SKM-1 treated with dmso at 0.1 percent for 144 hours (cell line): ENCODE measurements at regions not wholly inside any gene's neighbourhood (a gene's known extent, or its start where the extent isn't known, plus 50 kb on each side); places are given as distances from the start of the nearest gene placed in this dataset.
A peak's percentile ranks its signal among the peaks of the same experiment; 100 is the strongest.
"Not testable (repeated sequence)": the region's sequence is repeated elsewhere in the genome, so short reads cannot be mapped to it uniquely, and the experiment has no call there.

Experiments used
- DNase-seq: peaks from one replicate; lab custom pipeline; 2025; ENCODE audit not compliant: unreplicated experiment; lab: John Stamatoyannopoulos, UW

DNA sequence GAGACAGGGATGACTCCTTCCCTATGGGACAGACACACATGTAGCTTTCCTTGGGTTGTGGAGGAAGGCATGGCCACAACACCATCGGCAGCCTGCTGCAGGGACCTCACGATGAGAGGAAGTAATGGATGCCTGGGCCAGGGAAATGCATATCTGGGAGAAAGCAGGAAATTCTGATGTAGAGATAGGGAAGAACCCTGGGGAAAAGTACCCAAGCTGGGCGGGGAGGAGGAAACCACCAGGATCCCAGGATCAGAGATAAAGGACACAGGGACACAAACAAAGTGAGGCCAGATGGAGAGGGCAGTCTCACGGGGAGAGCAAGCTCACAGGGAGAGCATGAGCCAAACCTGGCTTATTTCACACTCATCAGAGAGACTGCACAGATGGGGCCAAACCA lies 294.7 kb upstream of the TEKT4 start:
- DNase-seq, result not testable (repeated sequence)

- not testable (repeated sequence) for DNase-seq
Measured at GRCh38 chr2:94577160-94577559, 294.1 kb upstream of the TEKT4 start.

GRCh38 chr2:94579221-94579620 lies 292.0 kb upstream of the TEKT4 start:
- DNase-seq, result not testable (repeated sequence)

DNA sequence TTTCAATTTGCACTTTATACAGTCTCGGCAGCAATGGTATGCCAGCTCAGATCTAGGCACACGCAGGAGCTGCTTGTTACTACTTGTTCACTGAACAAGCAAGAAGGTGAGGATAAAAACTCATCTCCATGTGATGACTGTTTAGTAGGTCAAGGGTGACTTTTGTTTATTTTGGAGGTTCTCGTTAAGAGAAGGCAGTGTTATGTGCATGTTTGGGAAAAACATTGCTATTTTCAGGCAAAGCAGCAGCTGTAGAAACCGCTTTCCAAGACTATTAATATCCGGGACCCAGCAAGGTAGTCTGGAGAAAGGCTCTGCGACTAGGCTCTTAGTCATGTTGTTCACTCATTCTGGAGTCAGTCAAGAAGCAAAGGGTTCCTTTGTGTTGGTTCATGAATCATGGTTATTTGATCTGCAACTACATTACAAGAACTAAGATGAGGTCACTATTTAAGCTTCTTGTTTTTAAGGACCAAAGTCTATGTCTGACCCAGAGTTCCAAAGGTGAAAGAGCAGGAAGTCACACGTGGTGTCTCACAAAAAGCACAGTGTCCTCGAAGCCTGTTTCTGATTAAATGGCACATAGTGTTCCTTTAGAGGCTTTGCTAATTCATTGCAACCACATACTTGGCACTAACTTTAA lies 288.0 kb upstream of the TEKT4 start:
- DNase-seq, result not testable (repeated sequence)

GRCh38 chr2:94584569-94584968 lies 286.7 kb upstream of the TEKT4 start:
- not testable (repeated sequence) for DNase-seq

- DNase-seq, result not testable (repeated sequence)
Measured at GRCh38 chr2:94586032-94586982, 284.9 kb upstream of the TEKT4 start.

- not testable (repeated sequence) for DNase-seq
Measured at GRCh38 chr2:94587042-94587441, 284.2 kb upstream of the TEKT4 start.

- not testable (repeated sequence) for DNase-seq
Measured at GRCh38 chr2:94594019-94594836, 277.0 kb upstream of the TEKT4 start.

- DNase-seq, result not testable (repeated sequence)
Measured at GRCh38 chr2:94595956-94596355, 275.3 kb upstream of the TEKT4 start.

DNA sequence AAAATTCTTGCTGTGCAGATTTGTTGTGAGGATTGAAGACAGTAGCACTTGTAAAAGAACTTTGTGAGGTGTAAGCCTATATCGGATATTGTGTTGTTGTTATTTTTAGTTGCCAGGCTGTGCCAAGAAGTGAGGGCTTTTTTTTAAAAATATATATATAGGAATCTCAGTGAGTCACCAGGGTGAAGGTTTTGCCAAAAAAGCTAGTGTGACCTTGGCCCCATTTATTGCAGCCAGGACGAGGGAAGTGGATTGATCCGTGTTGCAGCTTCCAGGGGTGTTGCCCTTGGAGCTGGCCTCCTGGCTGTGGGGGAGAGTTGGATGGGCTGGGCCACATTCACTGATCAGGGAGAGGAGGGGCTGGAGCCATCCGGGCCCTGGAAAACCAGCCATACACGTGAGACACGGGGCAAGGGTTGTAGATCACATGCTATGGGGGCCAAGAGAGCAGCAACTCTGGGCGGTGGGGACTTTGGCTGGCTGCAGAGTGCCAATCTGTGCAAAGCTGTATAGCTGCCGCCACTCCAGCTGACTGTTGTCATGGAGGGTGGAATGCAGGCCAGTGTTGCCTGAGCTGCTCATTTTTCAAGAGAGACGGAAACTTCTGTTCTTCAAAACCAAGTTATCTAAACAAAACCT lies 273.0 kb upstream of the TEKT4 start:
- DNase-seq, result not testable (repeated sequence)

GRCh38 chr2:94600929-94601328 lies 270.3 kb upstream of the TEKT4 start:
- not testable (repeated sequence) for DNase-seq

- DNase-seq, result no peak
Measured at GRCh38 chr2:94602466-94602865, 268.8 kb upstream of the TEKT4 start.

- DNase-seq, result no peak
Measured at GRCh38 chr2:94622113-94622618, 249.1 kb upstream of the TEKT4 start.

- not testable (repeated sequence) for DNase-seq
Measured at GRCh38 chr2:94628953-94629352, 242.3 kb upstream of the TEKT4 start.

GRCh38 chr2:94641397-94641796 lies 229.8 kb upstream of the TEKT4 start:
- peak; percentile 28 for DNase-seq

GRCh38 chr2:94652131-94652530 lies 219.1 kb upstream of the TEKT4 start:
- not testable (repeated sequence) for DNase-seq

GRCh38 chr2:94669858-94670257 lies 201.4 kb upstream of the TEKT4 start:
- DNase-seq, result not testable (repeated sequence)

GRCh38 chr2:94694236-94694635 lies 177.0 kb upstream of the TEKT4 start:
- not testable (repeated sequence) for DNase-seq

DNA sequence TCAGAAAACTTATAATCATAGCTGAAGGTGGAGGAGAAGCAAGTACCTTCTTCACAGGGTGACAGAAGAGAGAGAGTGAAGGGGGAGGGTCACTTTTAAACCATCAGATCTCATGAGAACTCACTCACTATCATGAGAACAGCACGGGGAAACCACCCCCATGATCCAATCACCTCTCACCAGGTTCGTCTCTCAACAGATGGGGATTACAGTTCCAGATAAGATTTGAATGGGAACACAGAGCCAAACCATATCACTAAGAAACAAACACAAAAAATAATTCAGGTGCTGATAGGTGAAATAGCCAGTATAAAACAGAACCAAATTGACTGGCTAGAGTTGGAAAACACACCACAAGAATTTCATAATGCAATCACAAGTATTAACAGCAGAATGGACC lies 162.2 kb upstream of the TEKT4 start:
- DNase-seq, result not testable (repeated sequence)

DNA sequence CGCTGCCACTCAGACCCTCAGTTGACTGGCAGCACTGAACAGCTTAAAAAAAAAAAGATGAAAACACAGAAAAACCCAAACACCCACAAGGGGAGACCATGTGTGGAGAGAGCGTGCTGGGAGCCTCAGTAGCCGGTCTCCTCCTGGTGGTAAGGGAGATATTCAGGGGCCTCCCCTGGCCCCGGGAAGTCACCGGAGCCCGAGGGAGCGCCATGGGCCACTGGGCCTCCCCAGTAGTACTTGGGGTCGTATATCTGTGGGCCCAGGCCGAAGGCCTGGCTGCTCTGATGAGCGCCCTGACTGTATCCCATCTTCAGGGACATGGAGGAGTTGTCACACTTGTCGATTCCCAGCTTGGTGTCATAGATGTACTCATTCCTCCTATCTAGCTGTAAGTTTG lies 145.7 kb upstream of the TEKT4 start:
- no peak for DNase-seq
